ENCODE measurements at regions not wholly inside any gene's neighbourhood (a gene's known extent, or its start where the extent isn't known, plus 50 kb on each side); places are given as distances from the start of the nearest gene placed in this dataset.

- TF ChIP-seq YY1 (IDR thresholded peaks at IDR 0.05; ENCODE audit: borderline replicate concordance in 1 of 3, control insufficient read depth in 1 of 3, extremely low read depth in 1 of 3, insufficient read depth in 3 of 3, insufficient read length in 1 of 3, insufficient replicate concordance in 2 of 3, low read depth in 1 of 3, low read length in 2 of 3) (no peak), ESRRA (IDR thresholded peaks at IDR 0.05; ENCODE audit: borderline replicate concordance, low read depth) (no peak), ARNT (IDR thresholded peaks at IDR 0.05) (no peak), MTF1 (CRISPR knock-in tag; IDR thresholded peaks at IDR 0.05; ENCODE audit: borderline replicate concordance) (no peak), CEBPZ (IDR thresholded peaks at IDR 0.05; ENCODE audit: borderline replicate concordance, low read depth, low read length) (no peak), ZNF282 (CRISPR knock-in tag; IDR thresholded peaks at IDR 0.05) (no peak), NKRF (IDR thresholded peaks at IDR 0.05; ENCODE audit: borderline replicate concordance) (no peak)
- TF ChIP-seq, protein P1, sequence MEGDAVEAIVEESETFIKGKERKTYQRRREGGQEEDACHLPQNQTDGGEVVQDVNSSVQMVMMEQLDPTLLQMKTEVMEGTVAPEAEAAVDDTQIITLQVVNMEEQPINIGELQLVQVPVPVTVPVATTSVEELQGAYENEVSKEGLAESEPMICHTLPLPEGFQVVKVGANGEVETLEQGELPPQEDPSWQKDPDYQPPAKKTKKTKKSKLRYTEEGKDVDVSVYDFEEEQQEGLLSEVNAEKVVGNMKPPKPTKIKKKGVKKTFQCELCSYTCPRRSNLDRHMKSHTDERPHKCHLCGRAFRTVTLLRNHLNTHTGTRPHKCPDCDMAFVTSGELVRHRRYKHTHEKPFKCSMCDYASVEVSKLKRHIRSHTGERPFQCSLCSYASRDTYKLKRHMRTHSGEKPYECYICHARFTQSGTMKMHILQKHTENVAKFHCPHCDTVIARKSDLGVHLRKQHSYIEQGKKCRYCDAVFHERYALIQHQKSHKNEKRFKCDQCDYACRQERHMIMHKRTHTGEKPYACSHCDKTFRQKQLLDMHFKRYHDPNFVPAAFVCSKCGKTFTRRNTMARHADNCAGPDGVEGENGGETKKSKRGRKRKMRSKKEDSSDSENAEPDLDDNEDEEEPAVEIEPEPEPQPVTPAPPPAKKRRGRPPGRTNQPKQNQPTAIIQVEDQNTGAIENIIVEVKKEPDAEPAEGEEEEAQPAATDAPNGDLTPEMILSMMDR (IDR thresholded peaks at IDR 0.05 in 2 of 3, conservative IDR thresholded peaks at IDR 0.05 in 1 of 3; ENCODE audit: insufficient read depth in 2 of 3, low read depth in 1 of 3, low read length in 3 of 3): no peak
Measured at GRCh38 chr11:70844387-70844786, 408.0 kb downstream of the SHANK2 start.

All from K562 (cell line).